ENCODE measurements at regions not wholly inside any gene's neighbourhood (a gene's known extent, or its start where the extent isn't known, plus 50 kb on each side); places are given as distances from the start of the nearest gene placed in this dataset.
"Not testable (repeated sequence)": the region's sequence is repeated elsewhere in the genome, so short reads cannot be mapped to it uniquely, and the experiment has no call there.

- TF ChIP-seq CBFB (CRISPR knock-in tag; IDR thresholded peaks at IDR 0.05; ENCODE audit: low read depth); ARID4B (CRISPR knock-in tag; IDR thresholded peaks at IDR 0.05; ENCODE audit: borderline replicate concordance); CTCF (IDR thresholded peaks at IDR 0.05); NR2C2 (CRISPR knock-in tag; IDR thresholded peaks at IDR 0.05); ZBTB21 (CRISPR knock-in tag; IDR thresholded peaks at IDR 0.05; ENCODE audit: borderline replicate concordance); MXD4 (CRISPR knock-in tag; IDR thresholded peaks at IDR 0.05; ENCODE audit: borderline replicate concordance); NR3C1 (CRISPR knock-in tag; conservative IDR thresholded peaks at IDR 0.05; ENCODE audit: low read depth); ZNF219 (CRISPR knock-in tag; IDR thresholded peaks at IDR 0.05; ENCODE audit: borderline replicate concordance): not testable (repeated sequence)
Observed at GRCh38 chr4:170347191-170347590, 257.4 kb upstream of the AADAT start.
